Dendritic cell treated with granulocyte-macrophage colony-stimulating factor and Interleukin-4, amounts not matched to agents 40 ng/mL and 50 ng/mL, for 4 days (primary cell): ENCODE measurements at regions not wholly inside any gene's neighbourhood (a gene's known extent, or its start where the extent isn't known, plus 50 kb on each side); places are given as distances from the start of the nearest gene placed in this dataset.

Experiments
- H3K27ac Mint-ChIP-seq: one replicate; pipeline ENCODE4 v1.8.0; 2022; ENCODE audit warnings: mild to moderate bottlenecking, mixed read lengths
- H3K27me3 Mint-ChIP-seq: one replicate; pipeline ENCODE4 v1.8.0; 2022; ENCODE audit warnings: mild to moderate bottlenecking, mixed read lengths
- H3K36me3 Mint-ChIP-seq: one replicate; pipeline ENCODE4 v1.8.0; 2022; ENCODE audit warnings: low read depth, mixed read lengths
- H3K4me1 Mint-ChIP-seq: one replicate; pipeline ENCODE4 v1.8.0; 2022; ENCODE audit warnings: low read depth, mixed read lengths
- H3K4me3 Mint-ChIP-seq: one replicate; pipeline ENCODE4 v1.8.0; 2022; ENCODE audit warnings: mild to moderate bottlenecking, moderate library complexity, mixed read lengths
- H3K9me3 Mint-ChIP-seq: one replicate; pipeline ENCODE4 v1.8.0; 2022; ENCODE audit warnings: mixed read lengths
- intact Hi-C: fragments of 100-400 bp; cut with micrococcal nuclease; formaldehyde crosslinking; loops from one replicate; pipeline ENCODE4 v1.15.0; 2022

DNA sequence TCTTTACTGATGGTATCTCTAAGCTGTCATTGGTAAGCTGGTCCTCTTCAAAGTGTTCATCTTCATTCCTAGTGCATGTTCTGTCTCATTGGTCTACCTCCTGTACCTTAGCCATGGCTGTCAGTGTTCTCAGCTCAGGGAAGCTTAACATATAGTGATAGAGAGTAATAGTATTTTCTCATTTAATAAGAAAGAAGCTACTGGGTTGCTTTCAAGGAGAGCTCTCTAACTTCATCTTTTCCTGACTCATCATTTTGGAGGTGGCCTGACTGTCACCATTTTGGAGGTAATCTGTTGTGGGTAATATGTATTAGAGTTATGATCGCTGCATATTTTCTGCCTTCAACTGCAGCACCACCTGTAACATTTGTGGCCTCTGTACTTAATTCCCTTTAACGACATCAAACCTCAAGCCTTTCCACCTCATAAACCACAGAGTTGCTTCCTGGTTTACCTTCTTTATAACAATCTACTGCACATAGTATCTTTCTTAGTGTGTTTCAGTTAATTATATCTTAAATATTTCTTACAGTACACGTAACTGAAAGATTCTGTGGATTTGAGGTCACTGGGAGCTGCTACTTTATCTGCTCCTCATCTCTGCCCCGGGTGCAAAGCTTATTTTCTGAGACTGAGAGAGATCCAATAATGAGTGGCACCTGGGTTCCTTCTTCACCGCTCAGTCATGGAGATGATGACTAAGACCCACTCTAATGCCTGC is 474.0 kb upstream of the TECRL start:
- Mint-ChIP-seq H3K27me3 (no peaks in the 10 kb centered on the region), H3K4me3 (no peak overlapping the region), H3K4me1 (no peaks in the 10 kb centered on the region), H3K27ac (no peak overlapping the region), H3K36me3 (no peaks in the 10 kb centered on the region), H3K9me3 (no peaks in the 10 kb centered on the region)
- intact Hi-C loops: no loop called here

DNA sequence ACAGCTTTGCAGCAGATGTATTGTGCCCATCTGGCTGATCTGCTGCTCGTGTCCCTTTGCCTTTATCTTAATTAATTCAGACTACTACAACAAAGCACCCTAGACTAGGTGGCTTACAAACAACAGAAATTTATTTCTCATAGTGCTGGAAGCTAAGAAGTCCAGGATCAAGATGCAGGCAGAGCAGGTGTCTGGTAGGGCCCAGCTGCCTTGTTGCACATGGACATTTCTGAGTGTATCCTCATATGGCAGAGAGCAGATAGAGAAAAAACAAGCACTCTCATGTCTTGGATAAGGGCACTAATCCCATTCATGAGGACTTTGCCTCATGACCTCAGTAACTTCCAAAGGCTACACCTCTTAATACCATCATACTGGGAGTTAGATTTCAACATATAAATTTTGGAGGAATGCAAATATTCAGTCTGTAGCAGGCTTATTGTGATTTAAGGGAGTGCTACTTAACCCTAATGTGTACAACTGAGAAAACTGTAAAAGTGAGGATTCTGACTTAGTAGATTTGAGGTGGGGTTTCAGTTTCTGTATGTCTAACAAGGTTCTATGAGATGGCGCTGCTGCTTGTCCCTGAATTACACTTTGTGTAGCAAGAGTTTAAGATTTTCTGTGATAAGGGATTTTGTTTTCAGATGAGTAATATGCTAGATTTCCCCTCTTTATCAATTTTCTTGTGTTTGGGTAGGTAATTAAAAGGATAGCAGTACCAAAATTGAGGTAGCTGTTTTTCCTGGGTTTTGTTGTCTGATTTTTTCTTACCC is 473.2 kb upstream of the TECRL start:
- Mint-ChIP-seq H3K27ac (no peak overlapping the region), H3K9me3 (no peaks in the 10 kb centered on the region), H3K27me3 (no peaks in the 10 kb centered on the region), H3K4me3 (no peak overlapping the region), H3K4me1 (no peaks in the 10 kb centered on the region), H3K36me3 (no peaks in the 10 kb centered on the region)
- intact Hi-C loops: no loop called here

DNA sequence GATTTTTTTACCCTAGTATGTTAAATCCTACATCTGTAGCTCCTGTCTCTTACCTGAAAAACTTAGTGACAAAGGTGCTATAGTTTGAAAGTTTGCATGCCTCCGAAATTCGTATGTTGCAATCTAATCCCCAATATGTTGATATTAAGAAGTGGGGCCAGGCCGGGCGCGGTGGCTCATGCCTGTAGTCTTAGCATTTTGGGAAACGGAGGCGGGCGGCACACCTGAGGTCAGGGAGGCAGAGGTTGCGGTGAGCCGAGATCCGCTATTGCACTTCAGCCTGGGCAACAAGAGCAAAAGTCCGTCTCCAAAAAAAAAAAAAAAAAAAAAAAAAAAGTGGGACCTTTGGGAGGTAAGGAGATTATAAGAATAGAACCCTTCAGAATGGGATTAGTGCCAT is 471.3 kb upstream of the TECRL start:
- intact Hi-C loops: no loop called here
- H3K4me1 Mint-ChIP-seq: no peaks in the 10 kb centered on the region
- no peaks in the 10 kb centered on the region for H3K27me3 Mint-ChIP-seq

DNA sequence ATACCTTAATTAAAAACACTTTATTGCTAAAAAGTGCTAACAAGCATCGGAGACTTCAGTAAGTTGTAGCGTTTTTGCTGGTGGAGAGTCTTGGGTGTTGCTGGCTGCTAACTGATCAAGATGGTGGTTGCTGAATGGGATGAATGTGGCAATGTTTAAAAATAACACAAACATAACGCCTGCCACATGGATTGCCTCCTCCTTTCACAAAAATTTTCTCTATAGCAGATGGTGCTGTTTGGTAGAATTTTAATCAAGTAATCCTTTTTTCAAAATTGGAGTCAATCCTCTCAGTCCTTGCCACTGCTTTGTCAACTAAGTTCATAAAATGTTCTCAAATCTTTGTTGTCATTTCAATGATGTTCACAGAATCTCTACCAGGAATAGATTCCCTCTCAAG is 466.8 kb upstream of the TECRL start:
- Mint-ChIP-seq H3K36me3 (no peaks in the 10 kb centered on the region), H3K9me3 (peaks cover 14% of the 10 kb centered on the region), H3K4me1 (no peaks in the 10 kb centered on the region), H3K27me3 (no peaks in the 10 kb centered on the region), H3K27ac (no peak overlapping the region), H3K4me3 (no peak overlapping the region)
- intact Hi-C loops: no loop called here

More for the DNA sequence above, 471.3 kb upstream of the TECRL start:
- Mint-ChIP-seq H3K36me3 (no peaks in the 10 kb centered on the region), H3K9me3 (peaks cover 5% of the 10 kb centered on the region), H3K27ac (no peak overlapping the region), H3K4me3 (no peak overlapping the region)

DNA sequence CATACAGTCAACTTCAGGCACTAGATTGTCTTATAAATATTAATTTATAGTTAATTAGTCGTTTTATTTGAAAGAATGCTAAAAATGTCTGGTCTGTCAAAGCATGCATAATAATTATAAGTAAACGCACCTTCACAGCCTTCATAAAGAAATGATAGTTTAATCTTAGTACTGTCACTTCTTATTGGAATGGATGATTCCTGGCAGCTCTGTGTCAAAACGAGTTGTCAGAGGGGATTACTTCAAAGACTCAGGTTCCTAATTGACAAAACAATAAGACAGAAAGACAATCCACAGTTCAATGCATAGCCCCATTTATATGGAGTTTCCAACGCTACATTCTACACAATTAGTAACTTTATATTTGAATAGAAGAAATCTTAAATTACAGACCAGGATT is 461.3 kb upstream of the TECRL start:
- Mint-ChIP-seq H3K4me1 (no peaks in the 10 kb centered on the region), H3K36me3 (no peaks in the 10 kb centered on the region), H3K4me3 (no peak overlapping the region), H3K27me3 (no peaks in the 10 kb centered on the region), H3K9me3 (peaks cover 14% of the 10 kb centered on the region), H3K27ac (no peak overlapping the region)
- intact Hi-C loops: no loop called here

DNA sequence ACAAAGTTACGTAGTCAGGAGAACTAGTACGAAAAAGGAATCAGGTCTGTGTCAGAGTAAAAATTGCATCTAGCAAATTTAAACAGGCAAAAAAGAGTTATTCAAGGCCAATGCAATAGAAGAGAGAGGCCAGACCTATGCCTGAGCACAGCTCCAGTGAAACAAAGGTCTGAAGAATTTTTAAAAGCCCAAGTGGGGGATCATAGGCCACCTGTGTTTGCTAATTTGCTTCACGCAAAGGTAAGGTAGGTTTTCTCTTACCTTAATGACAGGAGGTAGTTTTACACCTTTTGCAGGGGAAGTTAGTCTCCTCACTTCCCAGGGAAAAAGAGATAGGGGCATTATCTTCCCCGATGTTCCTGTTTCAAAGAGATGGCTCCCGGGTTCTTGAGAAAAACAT is 448.6 kb upstream of the TECRL start:
- peaks cover 4% of the 10 kb centered on the region for H3K9me3 Mint-ChIP-seq
- H3K27me3 Mint-ChIP-seq: no peaks in the 10 kb centered on the region
- H3K36me3 Mint-ChIP-seq: no peaks in the 10 kb centered on the region
- H3K4me3 Mint-ChIP-seq: no peak overlapping the region
- no peaks in the 10 kb centered on the region for H3K4me1 Mint-ChIP-seq
- intact Hi-C loops: no loop called here
- no peak overlapping the region for H3K27ac Mint-ChIP-seq

DNA sequence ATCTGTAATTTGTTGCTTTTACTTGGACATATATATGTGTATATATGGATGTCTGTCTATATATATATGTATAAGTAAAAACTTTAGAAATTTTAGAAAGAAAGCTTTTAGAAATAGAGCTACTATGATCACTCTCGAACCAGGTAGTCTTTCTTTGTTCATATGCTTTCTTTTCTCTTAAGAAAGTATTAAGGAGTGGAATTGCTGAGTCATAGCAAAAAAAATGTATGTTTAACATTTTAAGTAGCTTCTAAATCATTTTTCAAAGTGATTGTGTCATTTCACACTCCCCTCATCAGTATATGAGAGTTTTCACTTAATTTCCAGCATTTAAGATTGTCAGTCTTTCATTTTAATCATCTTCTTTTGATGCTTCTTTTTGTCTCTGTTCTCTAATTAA is 447.9 kb upstream of the TECRL start:
- no peaks in the 10 kb centered on the region for H3K27me3 Mint-ChIP-seq
- H3K4me3 Mint-ChIP-seq: no peak overlapping the region
- no peak overlapping the region for H3K27ac Mint-ChIP-seq
- H3K9me3 Mint-ChIP-seq: peaks cover 8% of the 10 kb centered on the region
- no peaks in the 10 kb centered on the region for H3K4me1 Mint-ChIP-seq
- intact Hi-C loops: no loop called here
- H3K36me3 Mint-ChIP-seq: no peaks in the 10 kb centered on the region

DNA sequence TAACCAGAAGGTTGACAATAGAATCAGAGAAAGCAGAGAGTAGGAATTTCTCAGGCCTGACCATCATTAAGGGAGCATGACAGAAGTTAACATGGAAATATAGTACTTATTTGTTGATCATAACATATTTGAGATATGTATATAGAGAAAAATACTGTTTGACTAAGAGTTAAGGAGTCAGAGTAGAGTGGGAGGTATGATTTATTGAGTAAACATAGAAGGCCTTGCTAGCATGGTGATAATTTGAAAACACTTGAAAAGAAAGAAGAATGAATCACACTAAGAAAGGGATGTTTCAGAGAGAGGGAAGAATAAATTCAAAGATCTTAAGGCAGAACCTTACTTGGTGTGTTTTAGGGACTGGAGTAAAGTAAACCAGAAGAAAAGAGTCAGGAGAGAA is 437.2 kb upstream of the TECRL start:
- H3K27me3 Mint-ChIP-seq: no peaks in the 10 kb centered on the region
- no peak overlapping the region for H3K4me3 Mint-ChIP-seq
- no peaks in the 10 kb centered on the region for H3K36me3 Mint-ChIP-seq
- no peaks in the 10 kb centered on the region for H3K9me3 Mint-ChIP-seq
- no peaks in the 10 kb centered on the region for H3K4me1 Mint-ChIP-seq
- no peak overlapping the region for H3K27ac Mint-ChIP-seq
- intact Hi-C loops: no loop called here

DNA sequence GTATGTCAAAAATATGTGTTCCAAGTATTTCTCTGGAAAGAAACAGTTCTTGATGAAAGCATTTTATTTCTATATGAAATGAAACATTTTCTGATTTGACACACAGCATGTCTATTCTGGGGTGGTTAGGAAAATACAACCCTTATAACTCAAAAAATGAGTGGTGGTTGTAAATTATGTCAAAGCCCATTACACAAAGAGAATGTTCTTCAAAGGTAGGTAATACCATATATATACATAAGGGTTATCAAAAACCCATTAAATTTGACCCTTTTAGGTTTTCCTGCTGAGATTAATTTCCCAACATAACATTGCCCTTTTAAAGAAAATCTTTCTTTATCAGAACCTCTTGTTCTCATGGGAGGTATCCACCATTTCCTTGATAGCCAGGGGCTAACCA is 420.5 kb upstream of the TECRL start:
- intact Hi-C loops: no loop called here
- Mint-ChIP-seq H3K4me3 (no peak overlapping the region), H3K9me3 (peaks cover 22% of the 10 kb centered on the region), H3K27ac (no peak overlapping the region), H3K36me3 (no peaks in the 10 kb centered on the region), H3K27me3 (no peaks in the 10 kb centered on the region), H3K4me1 (no peaks in the 10 kb centered on the region)

DNA sequence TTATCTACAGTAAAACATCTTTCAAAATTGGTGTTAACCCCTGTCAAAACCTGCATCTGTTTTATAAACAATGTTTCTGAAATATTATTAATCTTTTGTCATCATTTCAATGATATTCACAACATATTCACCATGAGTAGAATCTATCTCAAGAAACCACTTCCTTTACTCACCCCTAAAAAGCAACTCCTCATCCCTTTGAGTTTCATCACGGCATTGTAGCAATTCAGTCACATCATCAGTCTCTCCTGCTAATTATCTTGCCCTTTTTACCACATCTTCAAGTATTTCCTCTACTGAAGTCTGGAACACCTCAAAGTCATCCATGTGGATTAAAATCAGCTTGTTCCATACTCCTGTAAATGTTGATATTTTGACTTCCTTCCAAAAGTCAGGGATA is 415.3 kb upstream of the TECRL start:
- Mint-ChIP-seq H3K4me3 (no peak overlapping the region), H3K4me1 (no peaks in the 10 kb centered on the region), H3K36me3 (no peaks in the 10 kb centered on the region), H3K27ac (no peak overlapping the region), H3K9me3 (no peaks in the 10 kb centered on the region), H3K27me3 (no peaks in the 10 kb centered on the region)
- intact Hi-C loops: no loop called here

DNA sequence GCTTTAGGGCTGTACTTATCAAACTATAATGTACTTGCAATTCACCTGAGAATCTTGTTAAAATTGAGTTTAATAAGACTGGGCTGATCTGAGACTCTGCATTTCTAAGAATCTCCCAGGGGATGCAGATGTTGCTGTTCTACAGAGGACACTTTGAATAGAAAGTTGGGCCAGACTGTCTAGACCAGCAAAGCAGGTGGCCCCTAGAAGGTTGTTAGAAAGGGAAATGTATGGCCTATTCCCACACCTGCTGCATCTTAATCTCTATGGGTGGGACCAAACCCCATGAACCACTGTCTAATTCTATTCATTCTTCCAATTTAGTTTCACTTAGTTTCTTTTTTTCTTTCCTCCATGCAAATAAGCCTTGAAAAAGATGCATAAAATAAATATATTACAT is 413.2 kb upstream of the TECRL start:
- Mint-ChIP-seq H3K9me3 (no peaks in the 10 kb centered on the region), H3K27ac (no peak overlapping the region), H3K27me3 (no peaks in the 10 kb centered on the region), H3K4me1 (no peaks in the 10 kb centered on the region), H3K36me3 (no peaks in the 10 kb centered on the region), H3K4me3 (no peak overlapping the region)
- intact Hi-C loops: no loop called here

DNA sequence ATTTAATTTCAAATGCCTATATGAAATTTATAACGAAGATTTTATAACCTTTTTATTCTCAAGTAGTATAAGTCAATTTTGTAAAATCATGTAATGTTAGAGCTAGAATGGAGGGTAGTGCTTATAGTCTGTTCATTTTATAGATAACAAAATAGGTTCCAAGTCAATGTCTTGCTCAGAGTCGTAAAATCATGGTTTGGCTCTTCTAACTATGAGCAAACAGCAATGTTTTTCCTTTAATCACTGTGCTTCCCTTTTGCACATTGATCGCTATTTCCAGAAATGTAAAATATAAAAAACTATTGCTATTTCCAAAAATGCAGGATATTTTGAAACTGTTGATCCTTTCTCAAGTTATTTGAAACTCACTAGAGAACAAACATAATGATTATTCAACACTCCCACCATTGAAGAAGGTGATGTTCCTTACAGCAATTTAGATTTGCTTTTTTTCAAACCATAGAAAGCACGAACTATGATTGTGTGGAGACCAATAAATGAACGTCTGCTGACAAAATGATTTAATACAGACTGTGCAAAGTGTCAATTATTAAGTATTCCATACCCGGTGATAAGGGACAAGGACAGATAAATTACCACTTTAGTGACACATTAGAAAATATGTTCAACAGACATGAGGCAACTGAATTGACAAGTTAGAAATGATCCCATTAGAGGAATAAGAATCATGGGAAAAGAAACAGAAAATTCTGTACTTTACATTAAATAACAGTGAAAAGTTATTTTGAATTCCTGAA is 412.1 kb upstream of the TECRL start:
- Mint-ChIP-seq H3K4me3 (no peak overlapping the region), H3K9me3 (no peaks in the 10 kb centered on the region), H3K4me1 (no peaks in the 10 kb centered on the region), H3K27me3 (no peaks in the 10 kb centered on the region), H3K36me3 (no peaks in the 10 kb centered on the region), H3K27ac (no peak overlapping the region)
- intact Hi-C loops: no loop called here

DNA sequence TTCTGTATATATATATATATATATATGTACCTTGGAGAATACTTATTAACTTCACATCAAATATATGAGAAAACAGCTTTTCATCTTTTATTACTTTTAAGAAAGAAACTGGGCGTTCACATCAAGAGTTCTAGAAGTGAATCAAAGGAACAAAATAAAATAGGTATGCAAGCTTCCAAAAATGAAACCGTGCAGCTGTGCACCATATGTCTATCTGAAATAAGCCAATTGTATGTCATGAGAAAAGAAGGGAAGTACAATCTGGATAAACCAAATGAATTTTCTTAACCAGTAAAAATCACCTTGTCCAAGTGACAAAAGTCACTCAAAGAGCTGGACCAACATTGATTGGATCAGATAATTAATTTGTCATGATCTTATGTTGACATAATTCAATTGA is 405.4 kb upstream of the TECRL start:
- Mint-ChIP-seq H3K9me3 (no peaks in the 10 kb centered on the region), H3K4me1 (no peaks in the 10 kb centered on the region), H3K27me3 (no peaks in the 10 kb centered on the region), H3K36me3 (no peaks in the 10 kb centered on the region), H3K4me3 (no peak overlapping the region), H3K27ac (no peak overlapping the region)
- intact Hi-C loops: no loop called here

DNA sequence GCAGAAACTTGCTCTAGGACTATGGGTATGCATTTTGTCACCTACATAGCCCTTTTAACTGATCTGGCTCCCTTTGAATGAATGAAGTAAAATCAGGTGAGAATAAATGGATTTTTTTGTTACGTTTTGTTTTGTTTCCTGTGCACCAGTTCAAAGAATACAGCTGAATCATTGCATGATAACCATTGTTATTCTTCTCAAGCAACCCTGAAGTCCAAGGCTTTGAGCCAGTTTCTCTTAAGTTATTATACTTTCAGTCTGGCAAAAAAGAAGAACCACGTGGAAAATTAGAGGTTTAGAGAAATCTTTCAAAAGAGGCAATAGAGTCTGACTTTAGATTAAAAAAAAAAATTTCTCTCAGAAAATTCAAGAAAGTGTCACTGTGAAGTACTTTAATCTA is 398.6 kb upstream of the TECRL start:
- H3K9me3 Mint-ChIP-seq: no peaks in the 10 kb centered on the region
- intact Hi-C loops: no loop called here

More for the DNA sequence above, 398.6 kb upstream of the TECRL start:
- Mint-ChIP-seq H3K27me3 (no peaks in the 10 kb centered on the region), H3K36me3 (no peaks in the 10 kb centered on the region), H3K4me1 (no peaks in the 10 kb centered on the region), H3K4me3 (no peak overlapping the region), H3K27ac (no peak overlapping the region)
